GM19455 (cell line): ENCODE measurements at regions not wholly inside any gene's neighbourhood (a gene's known extent, or its start where the extent isn't known, plus 50 kb on each side); places are given as distances from the start of the nearest gene placed in this dataset.
A peak's percentile ranks its signal among the peaks of the same experiment; 100 is the strongest.

Source experiments
- ATAC-seq: cut with Tn5 transposase; IDR thresholded peaks from one replicate; pipeline ENCODE4 v1.9.1; 2021; ENCODE audit not compliant: unreplicated experiment

GRCh38 chr5:12312343-12312742 lies 408.1 kb upstream of the CTNND2 start:
- ATAC-seq, result no peak

- no peak for ATAC-seq
Observed at GRCh38 chr5:12294151-12294550, 389.9 kb upstream of the CTNND2 start.

GRCh38 chr5:12292610-12293204 lies 388.5 kb upstream of the CTNND2 start:
- ATAC-seq, result no peak

- ATAC-seq, result no peak
Observed at GRCh38 chr5:12284604-12285003, 380.4 kb upstream of the CTNND2 start.

- ATAC-seq, result peak; percentile 73
Observed at GRCh38 chr5:12277504-12278192, 373.4 kb upstream of the CTNND2 start.

- ATAC-seq, result no peak
Observed at GRCh38 chr5:12274236-12274635, 370.0 kb upstream of the CTNND2 start.

- ATAC-seq, result no peak
Observed at GRCh38 chr5:12272389-12272788, 368.1 kb upstream of the CTNND2 start.

- no peak for ATAC-seq
Observed at GRCh38 chr5:12270914-12271313, 366.7 kb upstream of the CTNND2 start.

- ATAC-seq, result no peak
Observed at GRCh38 chr5:12269164-12269563, 364.9 kb upstream of the CTNND2 start.

GRCh38 chr5:12258549-12258948 lies 354.3 kb upstream of the CTNND2 start:
- no peak for ATAC-seq

- no peak for ATAC-seq
Observed at GRCh38 chr5:12250454-12250853, 346.2 kb upstream of the CTNND2 start.

GRCh38 chr5:12248831-12249230 lies 344.6 kb upstream of the CTNND2 start:
- ATAC-seq, result no peak

GRCh38 chr5:12246036-12246435 lies 341.8 kb upstream of the CTNND2 start:
- no peak for ATAC-seq

- ATAC-seq, result no peak
Observed at GRCh38 chr5:12245429-12245828, 341.2 kb upstream of the CTNND2 start.

- no peak for ATAC-seq
Observed at GRCh38 chr5:12242950-12243888, 339.0 kb upstream of the CTNND2 start.

- ATAC-seq, result no peak
Observed at GRCh38 chr5:12237837-12238575, 333.8 kb upstream of the CTNND2 start.

GRCh38 chr5:12230659-12231058 lies 326.4 kb upstream of the CTNND2 start:
- ATAC-seq, result no peak

- ATAC-seq, result no peak
Observed at GRCh38 chr5:12217039-12217438, 312.8 kb upstream of the CTNND2 start.

- no peak for ATAC-seq
Observed at GRCh38 chr5:12214267-12215015, 310.2 kb upstream of the CTNND2 start.

- ATAC-seq, result no peak
Observed at GRCh38 chr5:12208366-12209100, 304.3 kb upstream of the CTNND2 start.
